ENCODE measurements at regions not wholly inside any gene's neighbourhood (a gene's known extent, or its start where the extent isn't known, plus 50 kb on each side); places are given as distances from the start of the nearest gene placed in this dataset.

DNA sequence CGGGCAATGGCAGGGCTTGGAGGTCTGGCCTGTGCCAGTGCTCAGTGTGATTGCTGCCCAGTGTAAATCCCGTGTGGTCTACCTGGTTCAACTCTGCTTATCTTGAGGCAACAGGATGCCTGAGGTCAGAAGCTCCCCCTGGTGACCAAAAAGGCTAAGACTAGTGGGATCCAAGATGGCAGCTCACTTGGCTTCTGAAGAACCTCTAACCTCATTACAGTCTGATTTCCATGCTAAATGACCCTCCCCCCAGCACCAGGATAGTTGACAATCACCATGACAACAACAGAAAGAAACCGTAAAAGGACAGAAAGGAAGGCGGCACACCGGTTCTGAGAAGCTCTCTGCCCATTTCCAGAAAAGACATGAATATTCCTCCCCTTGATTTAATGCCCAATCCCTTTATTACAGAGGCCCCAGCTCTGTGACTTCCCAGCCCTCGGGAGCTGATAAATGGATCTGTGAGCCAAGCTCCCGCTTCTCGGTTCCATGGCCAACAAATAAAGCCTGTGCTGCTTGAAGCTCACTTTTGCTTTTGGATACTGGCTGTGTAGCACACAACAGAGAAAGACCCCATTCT is 398.4 kb downstream of the CTTN start:
- TF ChIP-seq FOXM1 (IDR thresholded peaks at IDR 0.05; ENCODE audit: borderline replicate concordance) (no peak), NFRKB (IDR thresholded peaks at IDR 0.05) (no peak), TARDBP (IDR thresholded peaks at IDR 0.05) (no peak)

All from HEK293T (cell line).